Type B pancreatic cell (in vitro differentiated cells): ENCODE measurements at regions not wholly inside any gene's neighbourhood (a gene's known extent, or its start where the extent isn't known, plus 50 kb on each side); places are given as distances from the start of the nearest gene placed in this dataset.
A peak's percentile ranks its signal among the peaks of the same experiment; 100 is the strongest.
"Not testable (repeated sequence)": the region's sequence is repeated elsewhere in the genome, so short reads cannot be mapped to it uniquely, and the experiment has no call there.

Source experiments
- DNase-seq: peaks from one replicate; pipeline ENCODE4 v3.0.0; 2021; ENCODE audit warnings: mixed read lengths; ENCODE audit not compliant: unreplicated experiment; ENCODE audit errors: extremely low spot score
- H3K27ac Mint-ChIP-seq: 2 replicates; pipeline ENCODE4 v1.8.0; 2021; ENCODE audit warnings: mild to moderate bottlenecking, mixed read lengths
- H3K27me3 Mint-ChIP-seq: 2 replicates; pipeline ENCODE4 v1.8.0; 2021; ENCODE audit warnings: mixed read lengths
- H3K36me3 Mint-ChIP-seq: 2 replicates; pipeline ENCODE4 v1.8.0; 2021; ENCODE audit warnings: mixed read lengths
- H3K4me1 Mint-ChIP-seq: one replicate; pipeline ENCODE4 v1.8.0; 2021; ENCODE audit warnings: mixed read lengths; ENCODE audit not compliant: unreplicated experiment
- H3K4me3 Mint-ChIP-seq: 2 replicates; pipeline ENCODE4 v1.8.0; 2021; ENCODE audit warnings: mild to moderate bottlenecking, mixed read lengths
- H3K9me3 Mint-ChIP-seq: 2 replicates; pipeline ENCODE4 v1.8.0; 2021; ENCODE audit warnings: mixed read lengths
- CTCF ChIP-seq: fragments of 200-600 bp; sonication (generic); conservative IDR thresholded peaks from 2 replicates; pipeline ENCODE4 v1.5.0; 2021; ENCODE audit warnings: antibody characterized with exemption, mild to moderate bottlenecking

GRCh38 chr4:45293335-45293734 is 567.0 kb upstream of the GNPDA2 start:
- Mint-ChIP-seq H3K27ac (no peak overlapping the region), H3K4me3 (no peak overlapping the region), H3K27me3 (no peaks in the 10 kb centered on the region), H3K4me1 (no peaks in the 10 kb centered on the region), H3K36me3 (no peaks in the 10 kb centered on the region), H3K9me3 (peaks cover 5% of the 10 kb centered on the region)
- no peak for TF ChIP-seq CTCF
- DNase-seq: no peak

DNA sequence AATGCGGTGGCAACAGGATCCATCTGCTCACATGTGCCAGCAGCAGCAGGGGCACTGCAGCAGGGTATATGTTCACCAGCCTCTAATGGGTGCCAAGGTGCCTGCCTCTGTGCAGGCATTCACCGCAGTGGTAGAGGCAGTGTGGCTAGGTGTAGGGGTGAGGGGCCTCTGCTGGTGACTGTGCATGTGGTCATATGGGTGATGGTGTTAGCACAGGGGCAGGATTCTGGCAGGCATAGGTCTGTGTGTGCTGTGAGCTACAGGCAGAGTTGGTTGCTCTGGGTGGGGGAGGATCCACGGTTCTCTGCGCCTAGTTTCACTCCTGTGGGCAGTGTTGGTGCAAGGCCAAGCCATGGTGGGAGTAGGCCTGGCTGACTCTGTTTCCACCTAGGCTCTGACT is 566.5 kb upstream of the GNPDA2 start:
- no peak overlapping the region for H3K4me3 Mint-ChIP-seq
- no peak for DNase-seq
- TF ChIP-seq CTCF: no peak
- no peaks in the 10 kb centered on the region for H3K4me1 Mint-ChIP-seq
- peaks cover 5% of the 10 kb centered on the region for H3K9me3 Mint-ChIP-seq
- no peaks in the 10 kb centered on the region for H3K27me3 Mint-ChIP-seq
- no peak overlapping the region for H3K27ac Mint-ChIP-seq
- H3K36me3 Mint-ChIP-seq: no peaks in the 10 kb centered on the region

GRCh38 chr4:45284400-45285085 is 558.2 kb upstream of the GNPDA2 start:
- Mint-ChIP-seq H3K36me3 (no peaks in the 10 kb centered on the region), H3K9me3 (no peaks in the 10 kb centered on the region), H3K27ac (no peak overlapping the region), H3K4me1 (no peaks in the 10 kb centered on the region), H3K4me3 (no peak overlapping the region), H3K27me3 (no peaks in the 10 kb centered on the region)
- TF ChIP-seq CTCF: no peak
- DNase-seq: no peak

DNA sequence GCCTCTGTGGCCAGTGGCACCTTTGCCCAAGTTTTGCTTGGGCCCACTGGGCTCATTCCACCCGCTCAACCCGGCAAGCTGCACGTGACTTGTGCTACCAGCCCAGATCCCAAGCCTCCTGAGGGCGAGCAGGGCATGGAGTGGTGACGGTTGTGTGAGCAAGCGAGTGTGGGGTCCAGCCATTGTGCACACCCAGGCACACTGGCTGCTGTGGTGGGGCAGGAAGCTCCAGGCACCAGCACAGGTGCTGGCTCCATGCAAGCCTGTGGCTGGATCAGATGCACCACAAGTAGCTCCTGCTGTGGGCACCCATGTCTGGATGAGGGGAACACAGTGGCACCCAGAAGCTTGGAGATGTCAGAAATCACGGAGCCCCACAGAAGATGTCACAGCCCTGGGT is 557.0 kb upstream of the GNPDA2 start:
- Mint-ChIP-seq H3K27me3 (no peaks in the 10 kb centered on the region), H3K4me1 (no peaks in the 10 kb centered on the region), H3K9me3 (no peaks in the 10 kb centered on the region), H3K4me3 (no peak overlapping the region), H3K27ac (no peak overlapping the region), H3K36me3 (no peaks in the 10 kb centered on the region)
- no peak for TF ChIP-seq CTCF
- DNase-seq: peak; percentile 53

DNA sequence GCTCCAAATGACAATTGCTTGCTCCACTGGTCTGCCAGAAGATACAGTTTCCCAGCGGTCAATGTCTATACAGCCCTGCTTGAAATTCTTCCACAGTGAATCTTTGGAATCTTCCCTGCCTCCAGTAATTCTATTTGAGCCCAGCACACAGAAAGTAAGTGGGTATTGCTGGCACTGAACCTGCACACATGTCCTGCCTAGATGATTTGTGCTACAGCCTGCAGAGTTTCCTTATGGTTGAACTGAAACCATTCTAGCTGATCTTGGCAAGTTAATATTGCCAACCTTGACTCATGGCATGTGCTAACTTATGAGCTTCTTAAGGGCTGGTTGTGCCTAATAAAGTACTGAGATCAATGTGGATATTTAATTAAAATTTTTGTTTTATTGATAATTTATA is 553.8 kb upstream of the GNPDA2 start:
- no peak for DNase-seq
- no peaks in the 10 kb centered on the region for H3K4me1 Mint-ChIP-seq
- no peaks in the 10 kb centered on the region for H3K27me3 Mint-ChIP-seq
- H3K27ac Mint-ChIP-seq: no peak overlapping the region
- no peaks in the 10 kb centered on the region for H3K9me3 Mint-ChIP-seq
- no peak overlapping the region for H3K4me3 Mint-ChIP-seq
- H3K36me3 Mint-ChIP-seq: no peaks in the 10 kb centered on the region
- TF ChIP-seq CTCF: no peak

- H3K36me3 Mint-ChIP-seq: no peaks in the 10 kb centered on the region
- no peak overlapping the region for H3K27ac Mint-ChIP-seq
- no peak for DNase-seq
- no peaks in the 10 kb centered on the region for H3K27me3 Mint-ChIP-seq
- no peaks in the 10 kb centered on the region for H3K9me3 Mint-ChIP-seq
- no peak overlapping the region for H3K4me3 Mint-ChIP-seq
- TF ChIP-seq CTCF: no peak
- H3K4me1 Mint-ChIP-seq: no peaks in the 10 kb centered on the region
Measured at GRCh38 chr4:45275862-45276261, 549.5 kb upstream of the GNPDA2 start.

GRCh38 chr4:45248106-45248505 is 521.8 kb upstream of the GNPDA2 start:
- not testable (repeated sequence) for DNase-seq, H3K36me3 Mint-ChIP-seq, H3K4me1 Mint-ChIP-seq, H3K4me3 Mint-ChIP-seq, H3K9me3 Mint-ChIP-seq, H3K27me3 Mint-ChIP-seq, H3K27ac Mint-ChIP-seq
